Spinal cord (tissue), 9 donors: ENCODE measurements at regions not wholly inside any gene's neighbourhood (a gene's known extent, or its start where the extent isn't known, plus 50 kb on each side); places are given as distances from the start of the nearest gene placed in this dataset.

Experiments
- DNase-seq, 6 donors: peaks; one replicate each; pipeline versions ENCODE4 v3.0.0 to v3.0.0-alpha.2; 2013 to 2015; ENCODE audit warnings: low spot score in 6 of 6, low read depth in 4 of 6
- H3K27ac ChIP-seq: one replicate; pipeline ENCODE4 v1.5.1; 2013; ENCODE audit warnings: low read depth, low read length, control low read depth
- H3K27me3 ChIP-seq: one replicate; pipeline ENCODE4 v1.6.1; 2013; ENCODE audit warnings: low read length; ENCODE audit not compliant: control insufficient read depth, insufficient read depth
- H3K36me3 ChIP-seq: one replicate; pipeline ENCODE4 v1.6.1; 2013; ENCODE audit warnings: low read length; ENCODE audit not compliant: control insufficient read depth, insufficient read depth
- H3K4me1 ChIP-seq: one replicate; pipeline ENCODE4 v1.6.1; 2013; ENCODE audit warnings: low read length; ENCODE audit not compliant: control insufficient read depth, insufficient read depth
- H3K4me3 ChIP-seq: one replicate; pipeline ENCODE4 v1.5.1; 2013; ENCODE audit warnings: low read depth, low read length, control low read depth
- H3K9me3 ChIP-seq: one replicate; pipeline ENCODE4 v1.6.1; 2013; ENCODE audit warnings: low read length; ENCODE audit not compliant: control insufficient read depth, insufficient read depth
- WGBS: methylation state at CpG from one replicate; pipeline ENCODE4 v1.1.5; 2013; ENCODE audit warnings: missing lambda C conversion rate; ENCODE audit not compliant: insufficient coverage; 5-methylcytosine and 5-hydroxymethylcytosine counted together
- donor health status: healthy.

DNA sequence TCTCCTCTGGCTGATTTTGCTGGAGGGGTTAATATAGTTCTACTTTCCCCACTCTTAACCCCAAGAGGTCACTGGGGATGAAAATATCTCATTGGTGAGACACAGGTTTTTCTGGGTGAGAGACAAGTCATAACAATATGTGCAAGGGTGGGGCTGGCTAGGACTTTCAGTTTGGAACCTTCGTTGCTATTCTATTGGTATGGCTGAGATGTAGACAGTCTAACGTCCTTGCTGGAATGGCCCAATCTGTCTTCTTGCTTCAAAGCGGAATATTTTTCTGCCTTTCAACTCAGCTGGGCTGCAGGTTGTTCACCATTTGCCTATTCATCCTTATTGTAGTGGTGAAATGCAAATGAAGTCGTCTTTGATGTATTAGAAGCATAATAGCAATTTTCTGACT, 267.3 kb upstream of the MKI67 start:
- no peaks in the 10 kb centered on the region for H3K36me3 ChIP-seq
- H3K27me3 ChIP-seq = no peaks in the 10 kb centered on the region
- no peaks in the 10 kb centered on the region for H3K9me3 ChIP-seq
- DNase-seq = no peak
- H3K4me1 ChIP-seq = no peaks in the 10 kb centered on the region
- no peak overlapping the region for H3K4me3 ChIP-seq
- H3K27ac ChIP-seq = no peak overlapping the region
- 60% methylated on average over 1 of the region's 4 CpGs for WGBS

DNA sequence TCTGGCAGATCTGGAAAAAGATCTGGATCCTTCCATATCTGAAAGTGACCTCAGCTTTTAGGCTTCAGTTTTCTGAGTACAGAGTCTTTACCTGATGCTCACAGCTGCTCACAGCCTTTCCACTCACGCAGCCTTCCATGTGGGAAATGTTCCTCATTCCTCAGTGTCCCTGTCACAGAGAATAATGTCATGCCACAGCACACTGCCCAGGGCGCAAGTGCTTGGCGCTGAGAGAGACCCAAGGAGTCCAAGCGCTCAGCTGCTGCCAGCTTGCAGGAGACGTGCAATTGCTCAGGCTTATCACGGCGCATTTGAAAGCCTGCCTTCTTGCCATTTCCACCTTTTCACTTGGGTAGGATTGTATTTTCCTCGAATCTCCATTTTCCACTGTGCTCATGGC, 271.9 kb upstream of the MKI67 start:
- Histone ChIP-seq H3K36me3 (no peaks in the 10 kb centered on the region), H3K4me3 (no peak overlapping the region), H3K27ac (no peak overlapping the region), H3K27me3 (no peaks in the 10 kb centered on the region), H3K9me3 (no peaks in the 10 kb centered on the region), H3K4me1 (no peaks in the 10 kb centered on the region)
- DNase-seq = peak in 1 of 6 donors; percentile 51
- WGBS = 55% methylated on average over 7 of the region's 8 CpGs

DNA sequence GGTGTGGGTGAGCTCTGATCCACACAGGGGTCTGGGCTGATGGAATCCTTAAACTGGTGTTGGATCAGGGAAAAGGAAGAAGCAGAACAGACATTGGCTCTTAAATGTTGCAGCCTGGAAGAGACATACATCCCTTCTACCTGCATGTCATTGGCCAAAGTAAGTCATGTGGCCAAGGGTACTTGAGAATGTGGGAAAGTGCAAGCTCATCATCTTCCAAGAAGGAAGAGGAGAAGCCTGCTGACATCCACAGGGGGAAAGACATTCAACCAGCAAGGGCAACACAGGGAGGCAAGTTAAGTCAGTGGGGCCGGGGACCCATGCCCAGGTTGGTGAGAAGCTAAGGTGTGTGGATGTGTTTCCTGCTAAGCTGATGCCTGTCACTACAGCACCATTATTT, 272.8 kb upstream of the MKI67 start:
- H3K9me3 ChIP-seq = no peaks in the 10 kb centered on the region
- H3K36me3 ChIP-seq = no peaks in the 10 kb centered on the region
- DNase-seq = no peak
- no peaks in the 10 kb centered on the region for H3K27me3 ChIP-seq
- H3K27ac ChIP-seq = no peak overlapping the region
- WGBS = no CpG with 5 or more reads among the region's 1 CpG
- H3K4me3 ChIP-seq = no peak overlapping the region
- no peaks in the 10 kb centered on the region for H3K4me1 ChIP-seq

DNA sequence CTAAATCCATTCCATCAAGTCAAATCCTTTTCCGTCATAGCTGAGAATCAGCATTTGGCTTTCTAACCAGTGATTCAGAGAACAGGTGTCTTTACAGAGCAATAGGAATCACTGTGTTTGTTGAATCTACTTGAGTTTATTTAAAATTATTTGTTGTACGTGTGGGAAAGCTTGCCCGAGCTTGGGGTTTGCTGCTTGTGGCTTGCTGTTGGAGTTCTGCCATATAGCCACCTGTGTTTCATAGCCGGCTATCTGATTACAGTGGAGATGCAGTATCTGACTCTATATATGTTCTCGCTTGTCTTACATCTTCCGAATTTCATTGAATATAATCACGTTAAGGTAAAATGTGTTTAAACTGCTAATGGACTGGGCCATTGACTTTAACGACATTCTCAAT, 274.3 kb upstream of the MKI67 start:
- DNase-seq = peak in 1 of 6 donors; percentile 27
- Histone ChIP-seq H3K4me3 (no peak overlapping the region), H3K27ac (no peak overlapping the region), H3K9me3 (no peaks in the 10 kb centered on the region), H3K4me1 (no peaks in the 10 kb centered on the region), H3K36me3 (no peaks in the 10 kb centered on the region), H3K27me3 (no peaks in the 10 kb centered on the region)
- WGBS = no CpG with 5 or more reads among the region's 8 CpGs

DNA sequence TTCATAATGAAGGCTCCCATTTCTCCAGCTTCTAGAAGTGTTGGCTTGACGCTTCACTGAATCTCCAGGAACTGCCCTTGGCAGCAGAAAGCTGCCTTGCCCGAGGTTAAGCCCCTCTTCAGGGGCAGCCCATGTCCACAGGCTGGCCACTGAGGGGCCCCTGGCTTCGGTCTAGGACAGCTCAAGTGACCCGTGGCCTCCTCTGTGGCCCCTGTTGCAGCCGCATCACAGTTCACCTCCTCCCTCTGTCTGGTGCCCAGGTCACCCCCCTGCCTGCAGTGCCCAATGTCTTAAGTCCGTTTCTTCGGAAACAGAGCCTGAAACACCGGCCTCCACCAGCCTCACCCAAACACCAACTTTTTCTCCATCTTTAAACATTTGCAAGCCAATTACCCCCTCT, 279.2 kb upstream of the MKI67 start:
- WGBS = 88% methylated on average over 8 of the region's 8 CpGs
- no peak for DNase-seq

DNA sequence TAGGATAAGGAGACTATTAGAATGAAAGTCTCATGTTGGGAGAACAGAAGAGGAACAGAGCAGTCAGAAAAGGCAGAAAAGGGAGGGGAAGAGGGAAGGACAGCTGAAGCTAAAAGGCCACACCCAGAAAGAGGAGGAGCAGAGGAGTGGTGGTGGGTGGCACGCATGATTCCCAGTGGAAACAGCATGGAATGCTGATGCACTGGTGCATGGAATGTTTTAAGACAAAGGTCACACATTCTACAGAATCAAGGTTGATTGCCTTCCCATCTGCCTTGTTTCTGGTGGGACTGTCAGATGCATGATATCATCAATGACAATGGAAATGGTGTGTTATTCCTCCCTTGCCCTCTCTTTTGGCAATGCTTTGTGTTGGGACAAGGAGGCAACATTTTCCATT, 285.4 kb upstream of the MKI67 start:
- Histone ChIP-seq H3K9me3 (no peaks in the 10 kb centered on the region), H3K27me3 (no peaks in the 10 kb centered on the region), H3K4me1 (no peaks in the 10 kb centered on the region), H3K27ac (no peak overlapping the region), H3K36me3 (no peaks in the 10 kb centered on the region), H3K4me3 (no peak overlapping the region)
- no peak for DNase-seq
- no CpG with 5 or more reads among the region's 1 CpG for WGBS

More for the DNA sequence above, 279.2 kb upstream of the MKI67 start:
- no peaks in the 10 kb centered on the region for H3K36me3 ChIP-seq
- no peaks in the 10 kb centered on the region for H3K9me3 ChIP-seq
- H3K4me1 ChIP-seq = no peaks in the 10 kb centered on the region
- no peak overlapping the region for H3K27ac ChIP-seq
- H3K4me3 ChIP-seq = no peak overlapping the region
- H3K27me3 ChIP-seq = no peaks in the 10 kb centered on the region

DNA sequence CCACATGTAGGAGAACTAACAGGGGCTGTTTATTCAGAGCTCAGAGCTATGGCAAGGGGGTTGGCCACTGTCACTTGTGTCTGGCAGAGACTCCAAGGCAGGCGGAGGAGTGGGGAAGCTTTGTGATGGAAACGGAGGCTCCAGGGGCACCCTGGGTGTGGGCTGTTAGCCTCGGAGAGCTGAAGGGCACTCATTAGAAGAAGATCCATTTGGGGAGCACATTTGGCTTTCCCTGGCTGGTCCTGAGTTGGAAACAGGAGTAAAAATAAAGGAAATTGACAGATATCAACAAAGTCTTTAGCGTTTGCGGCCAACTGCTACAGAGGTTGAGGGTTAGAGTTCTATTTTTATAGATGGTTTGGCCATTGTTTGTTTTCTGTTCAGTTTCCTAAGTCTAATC, 288.3 kb upstream of the MKI67 start:
- no peaks in the 10 kb centered on the region for H3K9me3 ChIP-seq
- H3K36me3 ChIP-seq = no peaks in the 10 kb centered on the region
- WGBS = 74% methylated on average over 5 of the region's 5 CpGs
- no peak overlapping the region for H3K27ac ChIP-seq
- no peak for DNase-seq
- H3K4me1 ChIP-seq = no peaks in the 10 kb centered on the region
- no peak overlapping the region for H3K4me3 ChIP-seq
- H3K27me3 ChIP-seq = no peaks in the 10 kb centered on the region

DNA sequence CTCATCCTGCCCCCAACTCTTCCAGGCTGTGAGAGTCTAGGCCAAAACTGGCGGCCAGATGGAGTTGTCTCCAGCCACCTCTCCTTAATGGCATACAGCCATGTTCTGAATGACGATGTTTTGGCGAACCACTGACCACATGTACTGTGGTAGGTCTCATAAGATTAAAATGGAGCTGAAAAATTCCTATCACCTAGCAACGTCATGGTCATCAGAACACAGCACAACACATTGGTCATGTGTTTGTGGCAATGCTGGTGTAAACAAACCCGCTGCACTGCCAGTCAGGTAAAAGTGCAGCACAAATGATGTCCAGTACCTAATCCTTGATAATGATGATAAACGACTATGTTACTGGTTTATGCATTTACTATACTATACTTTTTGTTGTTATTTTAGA, 290.0 kb upstream of the MKI67 start:
- no peak overlapping the region for H3K27ac ChIP-seq
- H3K4me3 ChIP-seq = no peak overlapping the region
- H3K27me3 ChIP-seq = no peaks in the 10 kb centered on the region
- no peaks in the 10 kb centered on the region for H3K36me3 ChIP-seq
- H3K9me3 ChIP-seq = no peaks in the 10 kb centered on the region
- no peaks in the 10 kb centered on the region for H3K4me1 ChIP-seq
- whole genome bisulfite sequencing = no CpG with 5 or more reads among the region's 6 CpGs
- DNase-seq = no peak

DNA sequence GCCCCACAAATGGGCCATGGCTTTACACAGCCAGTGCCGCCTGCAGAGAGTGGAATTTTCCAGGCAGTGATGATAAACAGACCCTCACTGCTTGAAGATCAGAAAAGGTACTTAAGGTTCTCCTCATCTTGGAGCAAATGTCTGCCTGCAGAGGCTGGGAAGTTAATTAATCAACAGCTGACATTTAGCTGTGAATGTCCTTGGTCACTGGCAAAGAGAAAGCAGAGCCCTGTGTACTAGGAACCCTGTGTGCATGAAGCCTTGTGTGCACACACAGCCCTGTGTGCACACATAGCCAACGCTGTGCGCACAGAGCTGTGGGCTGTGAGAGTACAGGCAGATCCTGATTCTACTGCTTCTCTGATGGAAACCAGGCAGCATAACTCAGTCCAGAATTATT, 291.6 kb upstream of the MKI67 start:
- Histone ChIP-seq H3K27ac (no peak overlapping the region), H3K9me3 (no peaks in the 10 kb centered on the region), H3K27me3 (no peaks in the 10 kb centered on the region), H3K4me3 (no peak overlapping the region), H3K4me1 (no peaks in the 10 kb centered on the region), H3K36me3 (no peaks in the 10 kb centered on the region)
- 91% methylated on average over 3 of the region's 3 CpGs for whole genome bisulfite sequencing
- peak in 1 of 6 donors; percentile 28 for DNase-seq

DNA sequence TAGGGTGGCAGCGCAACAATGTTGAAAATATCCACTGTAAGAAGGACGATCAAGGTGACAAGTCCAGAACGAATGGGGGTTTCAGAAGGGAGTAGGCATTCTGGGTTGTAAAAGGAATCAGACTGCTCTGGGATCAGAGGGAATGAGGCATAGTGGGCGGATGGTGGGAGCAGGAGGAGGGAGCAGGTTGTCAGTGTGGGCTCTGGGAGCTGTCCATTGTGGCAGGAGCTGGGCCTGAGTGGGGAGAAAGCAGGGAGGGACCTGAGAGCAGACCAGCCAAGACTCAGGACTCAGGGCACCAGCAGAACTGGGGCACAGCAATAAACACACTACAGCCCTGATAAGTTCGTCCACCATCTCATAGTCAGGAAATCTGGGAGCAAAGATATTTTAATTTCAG, 292.6 kb upstream of the MKI67 start:
- no peaks in the 10 kb centered on the region for H3K36me3 ChIP-seq
- H3K27me3 ChIP-seq = no peaks in the 10 kb centered on the region
- H3K27ac ChIP-seq = no peak overlapping the region
- WGBS = 80% methylated on average over 4 of the region's 5 CpGs
- no peaks in the 10 kb centered on the region for H3K4me1 ChIP-seq
- no peak for DNase-seq
- H3K4me3 ChIP-seq = no peak overlapping the region
- no peaks in the 10 kb centered on the region for H3K9me3 ChIP-seq
